ENCODE measurements at regions not wholly inside any gene's neighbourhood (a gene's known extent, or its start where the extent isn't known, plus 50 kb on each side); places are given as distances from the start of the nearest gene placed in this dataset.
A peak's percentile ranks its signal among the peaks of the same experiment; 100 is the strongest.
"Not testable (repeated sequence)": the region's sequence is repeated elsewhere in the genome, so short reads cannot be mapped to it uniquely, and the experiment has no call there.

DNA sequence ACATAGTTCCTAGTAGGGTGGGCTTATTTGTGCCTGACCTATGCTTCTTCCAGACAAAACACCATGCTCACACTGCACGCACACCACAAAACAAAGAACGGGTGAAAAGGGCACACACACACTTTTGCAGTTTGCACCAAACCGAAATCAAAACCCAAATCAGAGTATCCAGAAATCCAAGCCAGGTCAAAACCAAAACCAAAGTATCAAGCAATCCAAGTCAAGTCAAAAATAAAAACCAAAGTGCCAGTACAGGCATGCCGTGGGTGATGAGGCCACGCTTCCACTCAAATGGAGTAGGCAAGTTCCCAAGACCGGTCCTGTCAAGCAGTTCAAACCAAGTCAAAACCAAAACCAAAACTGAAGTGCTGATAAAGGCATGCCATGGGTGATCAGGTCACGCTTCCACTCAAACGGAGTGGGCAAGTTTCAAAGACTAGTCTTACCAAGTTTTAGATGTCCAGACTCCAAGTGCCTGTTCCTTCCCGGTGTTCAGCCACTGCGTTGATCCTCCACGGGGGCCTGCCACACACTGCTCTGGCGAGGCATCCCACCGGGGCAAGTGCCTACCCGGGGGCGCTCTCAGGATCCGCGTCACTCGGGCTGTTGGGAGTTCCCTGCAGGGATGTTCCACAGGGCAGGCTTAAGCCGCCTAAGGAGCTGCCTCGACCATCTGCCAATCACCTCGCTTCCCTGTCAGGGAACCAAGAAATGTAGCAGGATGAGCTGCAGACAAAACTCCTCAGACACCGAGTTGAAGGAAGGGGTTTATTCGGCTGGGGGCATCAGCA is 184.5 kb upstream of the SGO1 start:
- DNase-seq = not testable (repeated sequence)

DNA sequence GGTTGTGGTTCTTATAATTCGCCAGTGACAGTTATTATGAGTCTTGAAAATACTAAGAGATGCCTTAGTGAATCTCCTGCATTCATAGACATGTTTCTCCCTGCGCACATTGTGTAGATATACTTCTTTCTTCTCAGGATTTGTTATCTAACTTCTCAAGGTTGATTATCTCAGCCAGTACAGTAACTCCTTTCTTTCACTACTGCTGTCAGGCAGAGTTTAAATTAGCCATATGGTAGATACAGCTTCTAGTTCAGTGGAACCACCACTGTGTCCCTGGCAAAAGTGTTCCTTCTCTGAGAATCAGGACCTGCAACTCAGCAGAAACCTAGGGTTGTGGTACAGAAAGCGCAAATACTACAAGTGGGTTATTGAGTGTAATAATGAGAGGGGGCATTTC is 175.0 kb upstream of the SGO1 start:
- DNase-seq = no peak

DNA sequence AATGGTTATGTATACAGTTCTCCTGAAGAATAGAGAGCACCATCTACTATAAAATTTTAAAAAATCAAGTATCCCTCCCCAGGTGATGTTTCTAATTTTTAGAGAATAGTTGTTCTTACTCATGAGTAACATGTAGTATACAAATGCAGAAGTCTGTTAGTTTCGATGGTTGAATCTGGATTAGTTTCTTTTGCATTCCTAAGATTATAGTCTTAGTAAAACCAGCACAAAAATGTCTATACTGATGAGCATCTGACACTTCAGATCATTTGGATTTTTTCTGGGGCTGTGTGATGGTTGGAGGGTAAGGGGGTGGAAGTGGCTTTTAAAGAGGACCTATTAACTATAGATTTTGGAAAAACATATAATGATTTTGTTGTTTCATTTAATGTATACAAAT is 167.3 kb upstream of the SGO1 start:
- no peak for DNase-seq

DNA sequence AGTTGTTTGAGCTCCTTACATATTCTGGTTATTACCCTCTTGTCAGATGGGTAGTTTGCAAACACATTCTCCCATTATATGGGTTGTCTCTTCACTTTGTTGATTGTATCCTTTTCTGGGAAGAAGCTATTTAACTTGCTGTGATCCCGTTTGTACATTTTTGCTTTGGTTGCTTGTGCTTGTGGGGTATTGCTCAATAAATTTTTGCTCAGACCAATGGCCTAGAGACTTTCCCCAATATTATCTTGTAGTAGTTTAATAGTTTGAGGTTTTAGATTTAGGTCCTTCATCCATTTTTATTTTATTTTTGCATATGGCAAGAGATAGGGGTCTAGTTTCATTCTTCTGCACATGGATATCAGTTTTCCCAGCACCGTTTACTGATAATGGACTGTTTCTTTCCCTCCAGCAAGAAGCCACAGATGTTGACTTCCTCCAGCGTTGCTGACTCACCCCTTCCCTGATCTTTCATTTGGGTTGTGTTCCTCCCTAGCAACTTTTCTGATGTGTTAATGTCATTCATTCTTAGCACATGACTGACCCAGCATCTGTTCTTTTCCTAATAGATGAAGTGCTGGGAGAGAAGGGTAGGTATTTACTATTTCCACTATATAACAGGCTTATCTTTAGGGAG is 166.7 kb upstream of the SGO1 start:
- DNase-seq = no peak

DNA sequence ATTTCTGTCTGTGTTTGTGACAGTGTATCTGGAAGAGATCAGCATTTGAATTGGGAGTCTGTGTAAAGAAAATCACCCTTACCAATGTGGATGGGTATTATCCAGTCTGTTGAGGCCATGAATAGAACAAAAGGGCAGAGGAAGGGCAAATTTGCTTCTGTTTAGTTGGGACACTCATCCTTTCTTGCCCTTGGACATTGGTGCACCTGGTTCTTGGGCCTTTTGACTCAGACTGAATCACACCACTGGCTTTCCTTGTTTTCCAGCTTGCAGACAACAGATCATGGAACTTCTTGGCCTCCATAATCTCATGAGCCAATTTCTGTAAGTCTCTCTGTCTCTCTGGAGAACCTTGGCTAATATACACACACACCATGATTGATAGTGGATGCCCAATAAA is 164.4 kb upstream of the SGO1 start:
- DNase-seq = no peak

DNA sequence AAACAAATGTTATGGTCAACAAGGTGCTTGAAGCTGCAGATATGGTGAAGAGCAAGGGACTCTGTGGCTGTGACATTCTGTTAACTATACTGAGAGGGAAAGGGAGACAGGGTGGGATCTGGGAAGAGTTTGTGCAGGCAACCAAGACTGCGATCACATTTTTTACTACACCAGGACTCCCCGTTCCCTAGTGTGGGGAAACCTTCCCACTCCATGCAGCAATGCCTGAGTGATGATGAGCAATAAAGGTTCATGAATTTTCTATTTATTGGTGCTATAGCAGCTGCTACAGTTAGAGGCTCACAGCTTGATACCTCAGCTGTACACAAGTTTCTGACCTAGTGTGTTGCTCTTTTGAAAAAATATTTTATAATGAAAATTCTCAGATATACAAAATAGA is 160.9 kb upstream of the SGO1 start:
- DNase-seq = no peak

DNA sequence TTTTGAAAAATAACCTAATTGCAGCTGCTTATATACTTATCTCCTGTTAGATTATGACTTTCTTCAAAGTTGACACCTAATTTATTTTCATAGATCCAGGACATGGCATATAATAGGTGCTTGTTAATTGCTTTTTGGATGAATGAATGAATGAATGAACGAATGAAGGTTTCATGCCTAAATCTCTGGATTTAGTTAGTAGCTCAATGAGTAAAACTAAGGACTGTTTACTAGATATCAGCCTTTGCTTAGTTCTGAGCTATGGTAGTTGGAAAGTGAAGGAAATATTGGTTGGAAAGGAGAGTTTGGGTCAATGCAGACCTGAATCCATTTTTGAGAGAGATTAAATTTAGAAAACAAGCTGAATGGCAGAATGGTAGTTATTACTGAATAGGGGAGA is 160.4 kb upstream of the SGO1 start:
- DNase-seq = no peak

DNA sequence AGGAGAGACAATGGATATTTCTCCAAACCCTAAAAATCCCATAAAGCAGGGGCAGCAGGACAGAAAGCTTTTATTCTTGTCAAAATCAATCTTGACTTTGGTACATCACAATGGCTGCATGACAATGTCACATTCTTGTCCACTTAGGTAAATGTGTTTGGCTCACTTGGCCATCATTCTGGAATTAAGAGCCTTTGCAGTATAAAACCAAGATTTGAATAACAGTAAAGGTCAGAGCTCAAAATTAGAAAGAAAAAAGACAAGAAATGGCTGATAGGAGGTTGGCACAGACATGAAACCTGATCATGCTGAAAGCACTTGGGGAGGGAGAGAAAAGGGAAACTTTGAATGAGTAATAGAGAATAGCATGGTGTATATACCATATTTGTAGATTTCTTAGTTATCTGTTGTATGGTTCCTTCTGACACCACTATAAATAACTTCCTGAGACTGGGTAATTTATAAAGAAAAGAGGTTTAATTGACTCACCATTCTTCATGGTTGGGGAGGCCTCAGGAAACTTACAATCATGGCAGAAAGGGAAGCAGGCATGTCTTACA is 158.5 kb upstream of the SGO1 start:
- no peak for DNase-seq

DNA sequence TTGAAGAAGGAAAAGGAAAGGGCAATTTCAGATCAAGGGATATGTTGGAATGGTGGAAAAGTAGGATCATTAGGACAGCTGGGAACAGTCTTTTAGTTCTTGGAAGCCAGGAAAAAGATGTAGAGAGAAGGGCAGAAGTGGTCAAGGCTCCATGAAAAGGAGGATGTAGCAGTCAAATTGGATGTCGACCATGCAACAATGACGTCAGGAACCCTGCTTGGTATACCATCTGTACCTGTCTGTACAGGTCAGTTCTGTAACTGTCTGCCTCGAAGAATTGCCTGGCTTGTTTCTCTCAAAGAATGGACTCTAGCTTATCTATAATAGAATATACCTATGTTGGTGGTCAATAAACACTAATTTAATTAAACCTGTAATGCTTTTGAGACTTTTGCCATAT is 157.8 kb upstream of the SGO1 start:
- DNase-seq = no peak

DNA sequence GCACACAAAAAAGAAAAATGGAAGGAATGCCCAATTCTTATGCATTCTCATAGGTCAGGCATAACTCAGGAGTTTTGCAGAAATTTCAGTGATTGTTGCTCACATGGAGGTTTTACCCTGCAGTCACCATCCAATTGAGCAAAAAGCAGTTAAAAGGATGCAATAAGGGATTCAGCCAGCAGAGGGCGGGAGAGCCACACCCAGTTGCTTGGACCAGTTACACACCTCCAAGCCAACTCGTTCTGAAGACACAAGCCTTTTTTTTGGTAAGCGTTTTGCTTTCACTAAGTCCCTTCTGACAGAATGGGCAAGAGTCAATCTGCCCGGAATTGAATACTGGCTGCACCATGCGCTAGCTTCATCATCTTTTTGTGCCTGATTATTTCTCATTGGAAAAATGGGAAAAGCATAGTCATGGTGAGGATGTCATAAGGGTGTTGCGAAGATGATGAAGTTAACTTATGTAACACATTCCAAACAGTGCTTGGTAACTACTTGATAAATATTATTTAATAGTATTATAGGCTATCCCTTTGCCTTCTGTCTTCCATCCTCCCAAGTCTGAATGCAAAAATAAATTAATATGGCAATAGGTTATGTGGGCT is 154.4 kb upstream of the SGO1 start:
- peak; percentile 38 for DNase-seq

DNA sequence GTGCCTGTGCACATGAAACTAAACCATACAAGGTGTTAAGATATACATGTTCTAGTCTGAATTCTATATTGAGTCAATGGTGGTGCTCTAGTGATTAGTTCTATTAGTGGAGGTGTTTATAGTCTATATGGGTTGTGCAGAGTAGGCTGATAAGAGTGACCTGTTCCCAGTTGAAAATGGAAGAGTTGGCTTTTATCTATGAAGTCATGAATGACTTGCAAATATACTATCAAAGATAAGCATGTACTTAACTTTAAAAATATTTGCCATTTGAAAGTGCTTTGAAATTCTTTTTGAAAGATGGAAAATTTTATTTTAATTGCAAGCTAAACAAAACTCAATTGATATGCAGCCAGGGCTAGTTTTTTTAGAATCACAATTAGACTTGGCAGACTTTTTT is 150.6 kb upstream of the SGO1 start:
- DNase-seq = no peak

DNA sequence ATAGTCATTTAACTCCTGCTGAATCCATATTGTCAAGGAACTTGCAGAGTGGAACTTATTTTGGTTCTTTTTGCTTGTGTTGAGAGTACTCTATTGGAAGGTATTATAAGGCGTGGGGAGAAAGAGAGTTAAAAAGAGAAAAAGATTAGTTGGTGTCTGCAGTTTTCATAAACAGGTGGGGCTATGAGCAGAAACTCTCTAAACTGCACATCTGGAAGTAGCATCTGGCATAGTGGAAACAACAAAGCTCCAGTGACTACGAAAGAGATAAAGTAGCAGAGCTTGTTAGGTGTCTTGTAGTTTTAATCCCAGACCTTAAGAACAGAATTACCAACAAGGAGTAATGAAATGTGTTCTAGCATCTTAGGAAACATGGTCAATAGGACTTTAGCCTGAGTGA is 148.8 kb upstream of the SGO1 start:
- DNase-seq = no peak

DNA sequence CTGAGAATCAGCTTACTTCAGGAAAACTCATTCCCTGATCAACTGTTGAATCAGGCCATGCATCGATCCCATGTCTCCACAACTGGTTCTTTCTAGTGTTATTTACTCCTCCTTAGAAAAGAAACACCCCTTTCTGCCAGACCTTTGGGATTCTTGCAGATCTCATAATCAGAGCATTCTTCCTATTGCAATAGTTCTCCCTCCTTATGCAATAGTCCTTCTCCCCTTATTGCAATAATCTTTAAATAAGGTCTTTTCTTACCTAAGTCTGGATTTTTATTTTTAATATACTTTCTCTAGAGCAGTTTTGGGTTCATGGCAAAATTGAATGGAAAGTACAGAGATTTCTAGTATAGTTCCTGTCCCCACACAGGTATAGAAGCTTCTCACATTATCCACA is 141.9 kb upstream of the SGO1 start:
- no peak for DNase-seq

DNA sequence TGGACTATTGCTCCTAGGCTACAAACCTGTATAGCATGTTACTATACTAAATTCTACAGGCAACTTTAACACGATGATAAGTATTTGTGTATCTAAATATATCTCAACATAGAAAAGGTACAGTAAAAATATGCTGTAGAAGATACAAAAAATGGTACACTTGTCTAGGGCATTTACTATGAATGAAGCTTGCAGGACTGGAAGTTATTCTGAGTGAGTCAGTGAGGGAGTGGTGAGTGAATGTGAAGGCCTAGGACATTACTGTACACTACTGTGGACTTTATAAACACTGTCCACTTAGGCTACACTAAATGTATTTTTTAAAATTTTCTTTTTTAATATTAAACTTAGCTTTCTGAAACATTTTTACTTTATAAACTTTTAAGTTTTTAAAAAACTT is 140.5 kb upstream of the SGO1 start:
- no peak for DNase-seq

DNA sequence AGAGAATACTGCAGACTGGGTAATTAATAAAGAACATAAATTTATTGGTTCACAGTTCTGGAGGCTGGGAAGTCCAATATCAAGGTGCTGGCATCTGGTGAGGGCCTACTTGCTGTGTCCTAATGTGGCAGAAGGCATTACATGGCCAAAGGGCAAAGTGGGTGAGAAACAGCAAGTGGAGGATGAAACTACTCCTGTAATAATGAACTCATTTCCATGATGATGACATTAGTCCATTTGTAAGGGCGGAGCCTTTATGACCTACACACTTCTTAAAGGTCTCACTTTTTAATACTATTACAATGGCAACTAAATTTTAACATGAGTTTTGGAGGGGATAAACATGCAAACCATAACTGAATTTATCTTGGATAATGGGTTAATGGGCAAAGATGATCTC is 139.6 kb upstream of the SGO1 start:
- DNase-seq = no peak

DNA sequence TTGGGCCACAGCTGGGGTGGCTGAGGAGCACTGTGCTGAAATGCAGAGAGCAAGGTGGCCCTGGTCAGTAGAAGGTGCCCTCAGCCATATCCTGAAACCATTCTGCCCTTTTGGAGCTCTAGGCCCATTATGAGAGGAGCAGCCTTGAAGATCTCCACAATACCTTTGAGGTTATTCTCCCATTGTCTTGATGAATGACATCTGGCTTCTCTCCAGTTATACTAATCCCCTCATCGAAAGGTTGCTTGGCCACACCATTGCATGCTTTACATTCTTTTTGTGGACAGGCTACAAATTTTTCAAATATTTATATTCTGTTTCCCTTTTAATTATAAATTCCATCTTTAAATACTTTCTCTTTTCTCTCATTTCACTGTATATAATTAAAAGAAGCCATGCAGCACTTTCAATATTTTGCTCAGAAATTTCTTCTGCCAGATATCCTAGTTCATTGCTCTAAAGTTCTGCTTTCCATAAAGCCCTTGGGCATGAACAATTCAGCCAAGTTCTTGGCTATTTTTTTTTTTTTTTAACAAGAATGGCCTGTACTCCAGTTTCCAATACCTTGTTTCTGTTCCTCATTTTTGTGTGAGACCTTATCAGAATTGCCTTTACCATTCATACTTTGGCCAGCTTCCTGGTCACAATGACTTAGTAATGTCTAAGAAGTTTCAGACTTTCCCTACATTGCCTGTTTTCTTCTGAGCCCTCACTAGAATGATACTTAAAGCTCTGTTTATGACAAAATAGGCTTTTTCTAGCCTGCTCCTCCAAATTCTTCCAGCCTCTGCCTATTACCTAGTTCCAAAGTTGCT is 138.9 kb upstream of the SGO1 start:
- no peak for DNase-seq

DNA sequence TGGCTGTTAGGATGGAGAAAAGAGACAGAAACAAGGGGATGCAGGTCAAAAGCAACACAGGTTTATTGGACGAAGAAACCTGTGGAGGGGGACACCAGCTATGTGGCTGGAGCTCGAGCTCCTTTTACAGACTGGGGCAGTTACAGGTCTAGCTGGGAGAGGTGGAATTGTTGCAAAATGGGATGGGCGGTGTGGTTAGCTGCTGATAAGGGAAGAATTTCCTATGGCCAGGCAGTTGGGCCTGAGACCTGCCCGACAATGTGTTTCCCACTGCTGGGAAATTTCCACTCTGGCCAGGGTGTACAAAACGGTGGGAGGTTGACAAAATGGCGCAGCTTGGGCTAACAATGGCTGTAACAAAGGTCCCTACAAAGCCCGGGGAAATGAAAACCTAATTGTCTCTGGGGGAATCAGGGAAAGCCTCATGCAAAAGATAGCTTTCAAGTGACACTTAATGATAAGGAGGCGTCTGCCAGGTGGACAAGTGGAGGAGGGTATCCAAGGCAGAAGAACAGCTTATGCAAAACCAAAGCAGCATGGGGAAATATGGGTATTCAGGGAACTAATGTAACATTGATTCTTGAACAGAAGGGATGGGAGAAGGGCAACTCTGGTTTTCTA is 137.4 kb upstream of the SGO1 start:
- DNase-seq = no peak

DNA sequence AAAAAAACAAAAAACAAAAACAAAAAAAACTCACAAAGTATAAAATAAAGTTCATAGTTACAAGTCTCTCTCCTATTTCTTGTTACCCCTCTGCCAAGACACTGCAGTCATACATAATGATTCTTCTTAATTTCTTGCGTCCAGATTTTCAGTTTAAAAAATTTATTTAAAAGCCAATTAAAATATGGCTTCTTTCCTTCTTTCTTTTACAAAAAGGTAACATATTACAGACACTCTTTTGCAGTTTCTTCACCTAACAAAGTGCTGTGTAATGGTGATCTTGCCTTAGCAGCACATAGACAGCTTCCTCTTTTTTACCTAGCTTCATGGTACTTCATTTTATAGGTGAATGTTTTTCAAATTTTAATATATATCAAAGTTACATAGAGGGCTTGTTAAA is 136.1 kb upstream of the SGO1 start:
- DNase-seq = no peak

DNA sequence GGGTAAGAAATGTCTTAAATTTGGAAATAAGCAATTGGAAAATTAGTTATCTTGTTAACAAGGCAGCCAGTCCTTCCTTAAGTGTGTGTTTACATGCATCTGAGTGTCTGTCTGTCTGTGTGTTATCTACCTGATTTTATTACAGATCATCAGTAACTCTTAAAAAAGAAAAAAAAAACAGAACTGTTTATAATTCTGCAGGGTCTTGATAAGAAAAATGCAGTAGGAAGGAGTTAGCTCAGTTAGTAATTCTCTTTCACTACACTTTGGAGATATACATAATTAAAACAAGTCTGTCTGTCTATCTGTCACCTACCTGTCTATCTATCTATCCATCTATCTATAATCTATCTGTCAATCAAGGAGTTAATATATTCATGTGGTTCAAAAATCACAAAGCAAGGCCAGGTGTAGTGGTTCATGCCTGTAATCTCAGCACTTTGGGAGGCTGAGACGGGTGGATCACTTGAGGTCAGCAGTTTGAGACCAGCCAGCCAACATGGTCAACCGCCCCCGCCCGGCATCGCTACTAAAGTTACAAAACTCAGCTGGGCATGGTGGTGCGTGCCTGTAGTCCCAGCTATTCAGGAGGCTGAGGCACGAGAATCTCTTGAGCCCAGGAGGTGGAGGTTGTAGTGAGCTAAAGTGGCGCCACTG is 135.5 kb upstream of the SGO1 start:
- no peak for DNase-seq

DNA sequence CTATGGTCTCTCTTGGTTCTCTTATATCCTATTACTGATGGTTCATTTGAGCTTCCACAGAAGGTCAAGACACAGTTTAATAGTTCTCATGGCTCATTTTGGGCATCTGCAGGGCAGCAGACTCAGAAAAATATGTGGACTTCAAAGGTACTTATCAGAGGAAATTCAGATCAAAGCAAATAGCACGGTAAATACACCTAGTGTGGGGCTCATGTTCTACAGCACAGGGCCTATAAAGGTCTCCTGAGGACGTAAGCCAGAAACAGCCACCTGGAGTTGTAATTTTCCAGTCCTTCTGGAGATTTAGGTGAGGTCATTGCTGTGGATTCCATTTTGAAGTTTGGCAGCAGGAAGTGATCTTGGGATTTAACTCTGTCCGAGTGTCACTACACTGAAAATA is 134.5 kb upstream of the SGO1 start:
- no peak for DNase-seq

DNA sequence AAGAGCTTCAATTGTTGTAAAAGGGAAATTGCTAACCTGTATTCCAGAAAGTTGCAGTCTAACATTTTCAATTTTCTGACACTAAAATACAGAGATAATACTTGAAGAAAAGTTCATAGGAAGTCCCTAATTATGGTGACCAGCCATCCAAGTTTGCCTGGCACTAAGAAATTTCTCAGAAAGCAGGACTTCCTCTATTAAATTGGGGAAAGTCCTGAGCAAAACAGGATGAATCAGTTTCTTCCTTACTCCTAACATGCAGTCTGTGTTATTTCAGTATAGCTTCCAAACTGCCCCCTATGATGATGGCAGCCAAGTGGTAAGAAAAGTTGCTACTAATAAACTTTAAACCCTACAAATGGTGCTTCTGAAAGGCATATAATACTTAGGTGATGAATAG is 133.5 kb upstream of the SGO1 start:
- no peak for DNase-seq

DNA sequence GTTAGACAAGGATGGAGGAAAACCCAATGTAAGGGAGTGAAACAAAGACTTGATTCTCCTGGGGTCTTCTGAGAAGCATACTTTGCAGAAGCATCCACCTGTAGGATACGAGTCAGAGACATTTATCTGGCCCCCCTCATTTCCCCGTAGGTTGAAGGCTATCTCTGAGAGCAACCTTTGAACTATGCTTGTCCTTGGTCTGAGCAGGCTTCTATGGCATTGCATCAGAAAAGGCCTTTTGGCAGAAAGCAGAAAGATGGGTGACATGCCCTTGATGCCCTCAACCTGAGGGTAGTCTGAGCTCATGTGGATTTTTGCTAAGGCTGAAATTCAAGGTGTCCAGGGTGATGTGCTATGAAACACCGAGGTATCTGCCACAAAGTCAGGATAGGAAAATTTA is 131.6 kb upstream of the SGO1 start:
- no peak for DNase-seq
